ENCODE measurements at regions not wholly inside any gene's neighbourhood (a gene's known extent, or its start where the extent isn't known, plus 50 kb on each side); places are given as distances from the start of the nearest gene placed in this dataset.

DNA sequence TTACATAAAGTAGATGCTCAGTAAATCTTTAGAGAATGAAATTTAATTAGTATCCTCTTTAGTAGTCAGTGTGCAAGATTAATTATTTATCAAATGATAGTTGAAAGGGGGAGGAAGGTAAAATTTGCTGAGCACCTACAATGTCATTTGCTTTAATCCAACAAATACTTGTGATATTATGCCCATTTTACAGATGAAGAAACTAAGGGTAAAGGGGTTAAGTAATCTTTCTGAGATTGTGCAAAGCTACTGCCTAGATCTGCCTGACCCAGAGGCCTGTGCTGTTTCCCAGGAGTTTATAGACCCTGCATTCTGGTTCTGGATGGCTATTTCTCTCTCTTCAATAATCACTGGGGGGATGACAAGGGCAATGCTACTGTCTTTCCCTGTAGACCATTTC lies 58.3 kb upstream of the BACH2 start:
- Histone ChIP-seq H3K27me3 (ENCODE audit: insufficient read depth, low read depth) (no peaks in the 10 kb centered on the region), H3K4me1 (replicated peaks; ENCODE audit: insufficient read depth) (no peaks in the 10 kb centered on the region), H3K9me3 (ENCODE audit: insufficient read depth, low read depth) (no peaks in the 10 kb centered on the region), H3K36me3 (ENCODE audit: low read depth) (no peaks in the 10 kb centered on the region), H3K27ac (no peak overlapping the region), H3K4me3 (no peak overlapping the region), H2AFZ (no peak overlapping the region), H4K20me1 (ENCODE audit: insufficient read depth) (no peaks in the 10 kb centered on the region), H3K79me2 (ENCODE audit: low read depth) (no peaks in the 10 kb centered on the region), H3K9me2 (ENCODE audit: insufficient read depth) (no peaks in the 10 kb centered on the region), H3K4me2 (no peak overlapping the region), H3F3A (ENCODE audit: insufficient read depth, low read depth) (no peaks in the 10 kb centered on the region)
- ChIA-PET POLR2A (ENCODE audit: unreplicated experiment) (no interaction called here), CTCF (interaction anchor here (0.7 kb wide), 1 partner anchor 102 kb away, joined by 9 read pairs; no protein-coding TSS in a partner anchor)
- DNase-seq, result no peak
- intact Hi-C loops (cut with micrococcal nuclease; ENCODE audit: unreplicated experiment), result no loop called here
- BruUV-seq (replicated peaks), result no TSS peak
- no peak for TF ChIP-seq EZH2 (IDR thresholded peaks at IDR 0.05; ENCODE audit: low read depth)
- TF ChIP-seq, protein P1, sequence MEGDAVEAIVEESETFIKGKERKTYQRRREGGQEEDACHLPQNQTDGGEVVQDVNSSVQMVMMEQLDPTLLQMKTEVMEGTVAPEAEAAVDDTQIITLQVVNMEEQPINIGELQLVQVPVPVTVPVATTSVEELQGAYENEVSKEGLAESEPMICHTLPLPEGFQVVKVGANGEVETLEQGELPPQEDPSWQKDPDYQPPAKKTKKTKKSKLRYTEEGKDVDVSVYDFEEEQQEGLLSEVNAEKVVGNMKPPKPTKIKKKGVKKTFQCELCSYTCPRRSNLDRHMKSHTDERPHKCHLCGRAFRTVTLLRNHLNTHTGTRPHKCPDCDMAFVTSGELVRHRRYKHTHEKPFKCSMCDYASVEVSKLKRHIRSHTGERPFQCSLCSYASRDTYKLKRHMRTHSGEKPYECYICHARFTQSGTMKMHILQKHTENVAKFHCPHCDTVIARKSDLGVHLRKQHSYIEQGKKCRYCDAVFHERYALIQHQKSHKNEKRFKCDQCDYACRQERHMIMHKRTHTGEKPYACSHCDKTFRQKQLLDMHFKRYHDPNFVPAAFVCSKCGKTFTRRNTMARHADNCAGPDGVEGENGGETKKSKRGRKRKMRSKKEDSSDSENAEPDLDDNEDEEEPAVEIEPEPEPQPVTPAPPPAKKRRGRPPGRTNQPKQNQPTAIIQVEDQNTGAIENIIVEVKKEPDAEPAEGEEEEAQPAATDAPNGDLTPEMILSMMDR (conservative IDR thresholded peaks at IDR 0.05), result no peak

DNA sequence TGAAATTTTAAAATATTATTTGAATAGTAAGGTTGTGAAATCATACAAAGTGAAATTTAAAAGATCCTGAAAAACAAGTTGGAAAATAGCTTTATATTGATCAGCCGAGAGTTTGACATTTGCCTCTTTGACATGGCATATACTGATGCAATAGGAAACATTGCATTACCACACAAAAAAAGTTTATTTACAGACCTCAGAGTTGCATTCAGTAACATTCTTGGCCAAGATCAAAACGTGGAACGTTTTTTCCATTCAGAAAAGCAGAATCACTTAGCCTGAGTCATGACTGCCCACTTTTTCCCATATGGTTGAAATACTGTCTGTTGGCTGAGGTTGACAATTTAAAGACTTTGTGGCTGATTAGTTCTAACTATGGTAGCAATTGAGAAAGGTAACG lies 55.1 kb upstream of the BACH2 start:
- Histone ChIP-seq H3K4me3 (no peak overlapping the region), H3K9me3 (ENCODE audit: insufficient read depth, low read depth) (no peaks in the 10 kb centered on the region), H3F3A (ENCODE audit: insufficient read depth, low read depth) (no peaks in the 10 kb centered on the region), H3K79me2 (ENCODE audit: low read depth) (no peaks in the 10 kb centered on the region), H3K4me1 (replicated peaks; ENCODE audit: insufficient read depth) (no peaks in the 10 kb centered on the region), H4K20me1 (ENCODE audit: insufficient read depth) (no peaks in the 10 kb centered on the region), H3K27me3 (ENCODE audit: insufficient read depth, low read depth) (no peaks in the 10 kb centered on the region), H3K27ac (no peak overlapping the region), H3K4me2 (no peak overlapping the region), H3K9me2 (ENCODE audit: insufficient read depth) (no peaks in the 10 kb centered on the region), H2AFZ (no peak overlapping the region), H3K36me3 (ENCODE audit: low read depth) (no peaks in the 10 kb centered on the region)
- intact Hi-C loops (cut with micrococcal nuclease; ENCODE audit: unreplicated experiment), result no loop called here
- CTCF ChIA-PET, result no interaction called here
- DNase-seq, result no peak
- no TSS peak for BruUV-seq (replicated peaks)
- no peak for TF ChIP-seq EZH2 (IDR thresholded peaks at IDR 0.05; ENCODE audit: low read depth)
- TF ChIP-seq, protein P1 (conservative IDR thresholded peaks at IDR 0.05), result no peak
- POLR2A ChIA-PET (ENCODE audit: unreplicated experiment), result no interaction called here

DNA sequence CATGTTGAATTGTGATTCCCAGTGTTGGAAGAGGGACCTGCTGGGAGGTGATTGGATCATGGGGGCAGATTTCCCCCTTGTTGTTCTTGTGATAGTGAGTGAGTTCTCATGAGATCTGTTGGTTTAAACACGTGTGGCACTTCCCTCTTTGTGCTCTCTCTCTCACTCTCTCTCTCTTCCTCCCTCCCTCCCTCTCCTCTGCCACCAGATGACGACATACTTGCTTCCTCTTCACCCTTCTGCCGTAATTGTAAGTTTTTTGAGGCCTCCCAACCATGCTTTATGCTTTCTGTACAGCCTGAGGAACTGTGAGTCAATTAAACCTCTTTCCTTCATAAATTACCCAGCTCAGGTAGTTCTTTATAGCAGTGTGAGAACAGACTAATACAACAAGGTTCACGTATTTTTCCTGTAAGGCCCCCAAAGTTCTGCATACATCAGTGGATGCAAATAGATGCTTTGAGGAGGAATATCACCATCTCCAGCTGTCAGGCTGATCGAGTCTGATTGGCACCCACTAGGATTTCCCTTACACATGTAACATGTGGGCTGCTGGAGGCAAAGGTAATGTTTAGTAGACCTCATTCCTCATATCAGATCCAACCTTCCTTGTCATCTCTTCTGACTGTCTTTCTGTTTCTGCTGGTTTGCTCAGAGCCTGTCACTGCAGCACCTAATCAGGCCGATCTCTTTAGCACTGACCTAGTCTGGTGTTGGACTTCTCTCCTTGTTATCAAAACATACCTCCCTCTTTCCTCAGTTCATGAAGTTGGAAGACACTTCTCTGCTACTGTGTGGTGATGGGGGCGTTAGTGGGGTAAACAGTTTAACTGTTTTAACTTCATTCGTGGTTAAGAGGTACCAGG lies 54.3 kb upstream of the BACH2 start:
- no peaks in the 10 kb centered on the region for H3K36me3 ChIP-seq (ENCODE audit: low read depth)
- H4K20me1 ChIP-seq (ENCODE audit: insufficient read depth), result no peaks in the 10 kb centered on the region
- H3K4me1 ChIP-seq (replicated peaks; ENCODE audit: insufficient read depth), result no peaks in the 10 kb centered on the region
- intact Hi-C loops (cut with micrococcal nuclease; ENCODE audit: unreplicated experiment), result no loop called here
- BruUV-seq (replicated peaks), result no TSS peak
- H3K27me3 ChIP-seq (ENCODE audit: insufficient read depth, low read depth), result no peaks in the 10 kb centered on the region
- H3K9me3 ChIP-seq (ENCODE audit: insufficient read depth, low read depth), result no peaks in the 10 kb centered on the region
- H3K9me2 ChIP-seq (ENCODE audit: insufficient read depth), result no peaks in the 10 kb centered on the region
- POLR2A ChIA-PET (ENCODE audit: unreplicated experiment), result no interaction called here
- no peak overlapping the region for H3K27ac ChIP-seq
- TF ChIP-seq, protein P1 (conservative IDR thresholded peaks at IDR 0.05), result no peak
- TF ChIP-seq EZH2 (IDR thresholded peaks at IDR 0.05; ENCODE audit: low read depth), result no peak
- H3K4me2 ChIP-seq, result no peak overlapping the region
- no peaks in the 10 kb centered on the region for H3F3A ChIP-seq (ENCODE audit: insufficient read depth, low read depth)
- no peaks in the 10 kb centered on the region for H3K79me2 ChIP-seq (ENCODE audit: low read depth)
- no peak overlapping the region for H2AFZ ChIP-seq
- DNase-seq, result no peak
- no peak overlapping the region for H3K4me3 ChIP-seq
- CTCF ChIA-PET, result no interaction called here

Measured in PC-9 (cell line).